H9 (cell line): ENCODE measurements at regions not wholly inside any gene's neighbourhood (a gene's known extent, or its start where the extent isn't known, plus 50 kb on each side); places are given as distances from the start of the nearest gene placed in this dataset.
"Not testable (repeated sequence)": the region's sequence is repeated elsewhere in the genome, so short reads cannot be mapped to it uniquely, and the experiment has no call there.

Source experiments
- DNase-seq: peaks from one replicate; pipeline ENCODE4 v3.0.0-alpha.2; 2017
- H2AFZ ChIP-seq: one replicate; pipeline ENCODE4 v1.6.1; 2013; ENCODE audit warnings: mild to moderate bottlenecking, low read length, control low read depth, moderate library complexity
- H2AK5ac ChIP-seq: 2 replicates; pipeline ENCODE4 v1.6.1; 2013; ENCODE audit warnings: low read length, control low read depth, mixed read lengths; ENCODE audit not compliant: insufficient read length
- H2BK120ac ChIP-seq: one replicate; pipeline ENCODE4 v1.6.1; 2013; ENCODE audit warnings: low read depth, mild to moderate bottlenecking, low read length, control low read depth, inconsistent platforms; ENCODE audit not compliant: poor library complexity, severe bottlenecking
- H2BK12ac ChIP-seq: 2 replicates; pipeline ENCODE4 v1.6.1; 2013; ENCODE audit warnings: low read length, control low read depth, mixed read lengths, low read depth; ENCODE audit not compliant: insufficient read length
- H2BK15ac ChIP-seq: 2 replicates; pipeline ENCODE4 v1.6.1; 2013; ENCODE audit warnings: low read depth, low read length, control low read depth
- H2BK20ac ChIP-seq: one replicate; pipeline ENCODE4 v1.6.1; 2013; ENCODE audit warnings: low read depth, mild to moderate bottlenecking, low read length, control low read depth, inconsistent platforms; ENCODE audit not compliant: poor library complexity, severe bottlenecking
- H2BK5ac ChIP-seq: 2 replicates; pipeline ENCODE4 v1.6.1; 2013; ENCODE audit warnings: low read length, control low read depth, mixed read lengths; ENCODE audit not compliant: insufficient read length
- H3K14ac ChIP-seq: 2 replicates; pipeline ENCODE4 v1.6.1; 2013; ENCODE audit warnings: low read length, control low read depth; ENCODE audit not compliant: insufficient read depth
- H3K18ac ChIP-seq: 2 replicates; pipeline ENCODE4 v1.6.1; 2013; ENCODE audit warnings: low read depth, mild to moderate bottlenecking, mixed read lengths, low read length, control low read depth; ENCODE audit not compliant: insufficient read length
- H3K23ac ChIP-seq: 2 replicates; pipeline ENCODE4 v1.6.1; 2013; ENCODE audit warnings: low read length, control low read depth, mixed read lengths, low read depth; ENCODE audit not compliant: insufficient read length
- H3K23me2 ChIP-seq: 2 replicates; pipeline ENCODE4 v1.6.1; 2013; ENCODE audit warnings: low read depth, mild to moderate bottlenecking, mixed read lengths, low read length, control low read depth; ENCODE audit not compliant: insufficient read length, poor library complexity, severe bottlenecking
- H3K27ac ChIP-seq: 2 replicates; pipeline ENCODE4 v1.5.1; 2013; ENCODE audit warnings: low read length, control low read depth, mixed read lengths, low read depth; ENCODE audit not compliant: insufficient read length
- H3K27me3 ChIP-seq: 2 replicates; pipeline ENCODE4 v1.6.1; 2013; ENCODE audit warnings: low read length, control low read depth, inconsistent platforms; ENCODE audit not compliant: insufficient read depth
- H3K4ac ChIP-seq: 2 replicates; pipeline ENCODE4 v1.6.1; 2013; ENCODE audit warnings: low read depth, mild to moderate bottlenecking, control low read depth, inconsistent platforms, low read length, moderate library complexity
- H3K4me1 ChIP-seq: 2 replicates; pipeline ENCODE4 v1.6.1; 2013; ENCODE audit warnings: low read length, control low read depth, inconsistent platforms; ENCODE audit not compliant: insufficient read depth
- H3K4me2 ChIP-seq: 2 replicates; pipeline ENCODE4 v1.6.1; 2013; ENCODE audit warnings: low read length, control low read depth, mixed read lengths; ENCODE audit not compliant: insufficient read length, insufficient read depth
- H3K56ac ChIP-seq: 2 replicates; pipeline ENCODE4 v1.6.1; 2013; ENCODE audit warnings: low read depth, mild to moderate bottlenecking, mixed read lengths, low read length, control low read depth; ENCODE audit not compliant: insufficient read length
- H3K79me1 ChIP-seq: 2 replicates; pipeline ENCODE4 v1.6.1; 2013; ENCODE audit warnings: low read depth, mild to moderate bottlenecking, moderate library complexity, low read length, control low read depth, inconsistent platforms; ENCODE audit not compliant: insufficient read depth, poor library complexity, severe bottlenecking
- H3K79me2 ChIP-seq: 2 replicates; pipeline ENCODE4 v1.6.1; 2013; ENCODE audit warnings: low read length, control low read depth, inconsistent platforms; ENCODE audit not compliant: insufficient read depth
- H3K9ac ChIP-seq: 2 replicates; pipeline ENCODE4 v1.6.1; 2013; ENCODE audit warnings: low read length, control low read depth, mixed read lengths; ENCODE audit not compliant: insufficient read length; ENCODE audit errors: extremely low read depth
- H3K9me3 ChIP-seq: one replicate; pipeline ENCODE4 v1.6.1; 2013; ENCODE audit warnings: low read depth, low read length, inconsistent platforms; ENCODE audit not compliant: control insufficient read depth
- H3T11ph ChIP-seq: one replicate; pipeline ENCODE4 v1.6.1; 2013; ENCODE audit warnings: mild to moderate bottlenecking, low read length, control low read depth, inconsistent platforms
- H4K20me1 ChIP-seq: one replicate; pipeline ENCODE4 v1.6.1; 2013; ENCODE audit not compliant: control insufficient read depth, insufficient read length, insufficient read depth
- H4K5ac ChIP-seq: 2 replicates; pipeline ENCODE4 v1.6.1; 2013; ENCODE audit warnings: low read depth, mild to moderate bottlenecking, mixed read lengths, low read length, control low read depth; ENCODE audit not compliant: insufficient read length
- H4K8ac ChIP-seq: replicated peaks from 2 replicates; pipeline ENCODE4 v1.6.1; 2013; ENCODE audit warnings: low read length, control low read depth, mixed read lengths, low read depth; ENCODE audit not compliant: insufficient read length
- H4K91ac ChIP-seq: 2 replicates; pipeline ENCODE4 v1.6.1; 2013; ENCODE audit warnings: low read depth, mild to moderate bottlenecking, moderate library complexity, mixed read lengths, low read length, control low read depth; ENCODE audit not compliant: insufficient read length
- H3K27ac Mint-ChIP-seq, 3 experiments: 2 replicates in 2 of 3; 3 replicates in 1 of 3; pipeline ENCODE4 v1.8.0; 2020 to 2021; ENCODE audit warnings: mixed read lengths in 3 of 3, mild to moderate bottlenecking in 1 of 3, moderate library complexity in 1 of 3
- H3K27me3 Mint-ChIP-seq: 2 replicates; pipeline ENCODE4 v1.8.0; 2021; ENCODE audit warnings: low read depth, mild to moderate bottlenecking, moderate library complexity, mixed read lengths
- H3K36me3 Mint-ChIP-seq, 3 experiments: 2 replicates in 2 of 3; 3 replicates in 1 of 3; pipeline ENCODE4 v1.8.0; 2020 to 2021; ENCODE audit warnings: low read depth in 3 of 3, mixed read lengths in 3 of 3; ENCODE audit not compliant: insufficient read depth in 1 of 3
- H3K4me1 Mint-ChIP-seq, 2 experiments: 2 replicates each; pipeline ENCODE4 v1.8.0; 2020; ENCODE audit warnings: mixed read lengths in 2 of 2
- H3K4me3 Mint-ChIP-seq, 2 experiments: 2 replicates in 1 of 2; 3 replicates in 1 of 2; pipeline ENCODE4 v1.8.0; 2020 to 2021; ENCODE audit warnings: mild to moderate bottlenecking in 2 of 2, mixed read lengths in 2 of 2, moderate library complexity in 1 of 2
- H3K9me3 Mint-ChIP-seq, 2 experiments: 2 replicates in 1 of 2; 3 replicates in 1 of 2; pipeline ENCODE4 v1.8.0; 2020; ENCODE audit warnings: mild to moderate bottlenecking in 2 of 2, mixed read lengths in 2 of 2, moderate library complexity in 1 of 2
- CTCF ChIP-seq: fragments of 200-600 bp; sonication (generic); conservative IDR thresholded peaks from 3 replicates; pipeline ENCODE4 v1.8.0; 2021; ENCODE audit warnings: antibody characterized with exemption, mild to moderate bottlenecking
- WGBS: extraction: QIAGEN DNeasy Blood & Tissue Kit; methylation state at CpG from one replicate; pipeline ENCODE4 v1.1.7; 2013; ENCODE audit warnings: missing lambda C conversion rate, low lambda C conversion rate, mixed read lengths; ENCODE audit not compliant: insufficient read length; ENCODE audit errors: extremely low coverage; 5-methylcytosine and 5-hydroxymethylcytosine counted together

DNA sequence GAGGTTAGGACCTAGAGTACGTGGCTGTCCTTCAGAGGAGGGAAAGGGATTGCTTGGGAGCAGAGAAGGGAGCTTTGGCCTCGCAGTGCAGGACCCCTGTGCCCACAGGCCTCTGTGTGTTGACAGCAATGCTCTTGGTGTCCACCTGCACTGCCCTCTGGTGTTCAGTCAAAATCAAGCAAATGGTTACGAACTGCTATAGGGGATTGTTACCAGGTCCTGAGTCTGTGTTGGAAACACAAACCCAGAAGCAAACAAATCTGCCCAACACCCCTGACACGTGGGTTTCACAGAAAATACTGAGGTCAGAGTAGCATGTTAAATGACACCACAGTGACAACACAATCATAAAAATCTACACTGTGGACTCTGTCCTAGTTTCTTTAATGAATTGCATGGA lies 473.0 kb downstream of the SPATA31A1 start:
- not testable (repeated sequence) for H3K4me2 ChIP-seq, H3K4me1 Mint-ChIP-seq, H3K9ac ChIP-seq, H3K27ac Mint-ChIP-seq, H3K56ac ChIP-seq, H2BK12ac ChIP-seq, H2BK15ac ChIP-seq, H3K27ac ChIP-seq, H4K5ac ChIP-seq, H3K4me1 ChIP-seq, H3K9me3 ChIP-seq, H3K27me3 Mint-ChIP-seq, H3K36me3 Mint-ChIP-seq, H2BK5ac ChIP-seq, H3K27me3 ChIP-seq, H4K20me1 ChIP-seq, H4K8ac ChIP-seq, H3T11ph ChIP-seq, H3K23me2 ChIP-seq, H2BK120ac ChIP-seq, H3K4ac ChIP-seq, H2AK5ac ChIP-seq, H3K18ac ChIP-seq, H2BK20ac ChIP-seq, H2AFZ ChIP-seq, H3K23ac ChIP-seq, H3K79me2 ChIP-seq, H3K4me3 Mint-ChIP-seq, H4K91ac ChIP-seq, H3K79me1 ChIP-seq, H3K14ac ChIP-seq
- WGBS = no CpG with 5 or more reads among the region's 4 CpGs
- TF ChIP-seq CTCF = peak; percentile 67
- peaks cover 0 to 17% of the 10 kb centered on the region in 2 experiments; a peak in 3 of 5 replicates for H3K9me3 Mint-ChIP-seq
- DNase-seq = peak; percentile 33
